Esophagus muscularis mucosa (tissue), 4 donors: ENCODE measurements at regions not wholly inside any gene's neighbourhood (a gene's known extent, or its start where the extent isn't known, plus 50 kb on each side); places are given as distances from the start of the nearest gene placed in this dataset.
"Not testable (repeated sequence)": the region's sequence is repeated elsewhere in the genome, so short reads cannot be mapped to it uniquely, and the experiment has no call there.

Experiments used
- DNase-seq: peaks from one replicate; pipeline ENCODE4 v3.0.0-alpha.2; 2017; ENCODE audit errors: extremely low spot score
- H3K27ac ChIP-seq, 4 donors: fragments of 200-600 bp; sonication (generic); replicated peaks in 1 of 4; 1 replicate in 3 of 4; 2 replicates in 1 of 4; pipeline ENCODE4 v1.5.1; 2016 to 2019; ENCODE audit warnings: mild to moderate bottlenecking in 1 of 4
- H3K27me3 ChIP-seq, 4 donors: fragments of 200-600 bp; sonication (generic); one replicate each; pipeline versions ENCODE4 v1.5.1 to v1.6.0; 2016 to 2019
- H3K36me3 ChIP-seq, 4 donors: fragments of 200-600 bp; sonication (generic); one replicate each; pipeline ENCODE4 v1.5.1; 2016 to 2019
- H3K4me1 ChIP-seq, 4 donors: fragments of 200-600 bp; sonication (generic); one replicate each; pipeline ENCODE4 v1.5.1; 2016 to 2019
- H3K4me3 ChIP-seq, 4 donors: fragments of 200-600 bp; sonication (generic); 1 replicate in 2 of 4; 2 replicates in 2 of 4; pipeline ENCODE4 v1.5.1; 2016 to 2019; ENCODE audit warnings: mild to moderate bottlenecking in 4 of 4, moderate library complexity in 1 of 4
- H3K9me3 ChIP-seq, 4 donors: fragments of 200-600 bp; sonication (generic); 1 replicate in 3 of 4; 2 replicates in 1 of 4; pipeline ENCODE4 v1.5.1; 2016 to 2019
- EP300 ChIP-seq: sonication (generic); formaldehyde crosslinking; IDR thresholded peaks from one replicate; pipeline ENCODE4 v1.6.1; 2017; ENCODE audit warnings: antibody characterized with exemption
- POLR2A ChIP-seq: fragments of 450-650 bp; IDR thresholded peaks from one replicate; pipeline ENCODE4 v1.6.1; 2017; ENCODE audit warnings: antibody characterized with exemption, moderate library complexity, mild to moderate bottlenecking, low read depth
- POLR2AphosphoS5 ChIP-seq, 2 donors: sonication (generic); formaldehyde crosslinking; IDR thresholded peaks; one replicate each; pipeline ENCODE4 v1.6.1; 2017; ENCODE audit warnings: antibody characterized with exemption in 2 of 2
- WGBS: methylation state at CpG from one replicate; pipeline ENCODE4 v1.1.5; 2018; 5-methylcytosine and 5-hydroxymethylcytosine counted together
- intact Hi-C: fragments of 100-400 bp; cut with DNase I; formaldehyde crosslinking; loops from one replicate; pipeline ENCODE4 v1.15.1; 2023
- TF ChIP-seq, protein P1 (sequence below), 3 experiments: fragments of 200-600 bp in 2 of 3; fragments of 450-650 bp in 1 of 3; sonication (generic) in 2 of 3; IDR thresholded peaks; one replicate each; pipeline ENCODE4 v1.5.1; 2017 to 2019; ENCODE audit warnings: antibody characterized with exemption in 3 of 3, mild to moderate bottlenecking in 2 of 3, moderate library complexity in 1 of 3

GRCh38 chr1:5727871-5728643, 264.2 kb downstream of the NPHP4 start:
- no peak for TF ChIP-seq POLR2A
- TF ChIP-seq, protein P1, sequence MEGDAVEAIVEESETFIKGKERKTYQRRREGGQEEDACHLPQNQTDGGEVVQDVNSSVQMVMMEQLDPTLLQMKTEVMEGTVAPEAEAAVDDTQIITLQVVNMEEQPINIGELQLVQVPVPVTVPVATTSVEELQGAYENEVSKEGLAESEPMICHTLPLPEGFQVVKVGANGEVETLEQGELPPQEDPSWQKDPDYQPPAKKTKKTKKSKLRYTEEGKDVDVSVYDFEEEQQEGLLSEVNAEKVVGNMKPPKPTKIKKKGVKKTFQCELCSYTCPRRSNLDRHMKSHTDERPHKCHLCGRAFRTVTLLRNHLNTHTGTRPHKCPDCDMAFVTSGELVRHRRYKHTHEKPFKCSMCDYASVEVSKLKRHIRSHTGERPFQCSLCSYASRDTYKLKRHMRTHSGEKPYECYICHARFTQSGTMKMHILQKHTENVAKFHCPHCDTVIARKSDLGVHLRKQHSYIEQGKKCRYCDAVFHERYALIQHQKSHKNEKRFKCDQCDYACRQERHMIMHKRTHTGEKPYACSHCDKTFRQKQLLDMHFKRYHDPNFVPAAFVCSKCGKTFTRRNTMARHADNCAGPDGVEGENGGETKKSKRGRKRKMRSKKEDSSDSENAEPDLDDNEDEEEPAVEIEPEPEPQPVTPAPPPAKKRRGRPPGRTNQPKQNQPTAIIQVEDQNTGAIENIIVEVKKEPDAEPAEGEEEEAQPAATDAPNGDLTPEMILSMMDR (IDR thresholded peaks at IDR 0.05), result no peak
- no peak for TF ChIP-seq POLR2AphosphoS5 (IDR thresholded peaks at IDR 0.05)
- no peak for TF ChIP-seq EP300
- Histone ChIP-seq H3K9me3 (no peaks in the 10 kb centered on the region), H3K27me3 (peaks cover 0 to 9% (median 0%) of the 10 kb centered on the region in 4 donors), H3K27ac (no peak overlapping the region), H3K4me3 (no peak overlapping the region), H3K4me1 (peaks cover 0 to 14% (median 12%) of the 10 kb centered on the region in 4 donors), H3K36me3 (no peaks in the 10 kb centered on the region)
- no peak for DNase-seq
- WGBS, result 85% methylated on average over 17 of the region's 17 CpGs
- intact Hi-C loops, result no loop called here

DNA sequence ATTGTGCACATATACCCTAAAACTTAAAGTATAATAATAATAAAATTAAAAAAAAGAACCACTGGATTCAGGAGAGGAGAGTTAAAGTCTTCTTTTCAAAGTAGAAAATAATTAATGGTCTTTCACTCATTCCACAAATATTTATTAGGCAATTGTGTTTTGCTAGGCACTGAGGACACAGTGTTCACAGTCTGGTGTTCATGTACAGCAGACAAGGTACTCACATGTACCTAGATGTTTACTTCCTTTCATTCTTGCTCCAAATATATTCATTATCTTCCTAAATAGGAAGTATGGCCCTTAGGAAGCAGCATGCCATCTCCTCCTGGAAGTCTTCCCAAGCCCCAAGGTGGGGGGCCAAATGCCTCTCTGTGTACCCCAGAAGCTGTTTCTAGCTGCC, 265.0 kb downstream of the NPHP4 start:
- DNase-seq, result no peak
- Histone ChIP-seq H3K27me3 (peaks cover 0 to 9% (median 0%) of the 10 kb centered on the region in 4 donors), H3K4me1 (peaks cover 0 to 14% (median 12%) of the 10 kb centered on the region in 4 donors), H3K4me3 (no peak overlapping the region), H3K36me3 (no peaks in the 10 kb centered on the region), H3K27ac (peak overlapping the region in 1 of 4 donors; percentile 5), H3K9me3 (no peaks in the 10 kb centered on the region)
- intact Hi-C loops, result no loop called here
- no peak for TF ChIP-seq POLR2AphosphoS5 (IDR thresholded peaks at IDR 0.05)
- TF ChIP-seq EP300, result no peak

GRCh38 chr1:5726586-5727184, 265.5 kb downstream of the NPHP4 start:
- intact Hi-C loops, H3K27ac ChIP-seq, H3K27me3 ChIP-seq, H3K9me3 ChIP-seq, H3K4me3 ChIP-seq, H3K36me3 ChIP-seq, DNase-seq: not testable (repeated sequence)
- WGBS, result 76% methylated on average over 10 of the region's 13 CpGs
- H3K4me1 ChIP-seq, result peaks cover 0 to 14% (median 12%) of the 10 kb centered on the region in 4 donors

DNA sequence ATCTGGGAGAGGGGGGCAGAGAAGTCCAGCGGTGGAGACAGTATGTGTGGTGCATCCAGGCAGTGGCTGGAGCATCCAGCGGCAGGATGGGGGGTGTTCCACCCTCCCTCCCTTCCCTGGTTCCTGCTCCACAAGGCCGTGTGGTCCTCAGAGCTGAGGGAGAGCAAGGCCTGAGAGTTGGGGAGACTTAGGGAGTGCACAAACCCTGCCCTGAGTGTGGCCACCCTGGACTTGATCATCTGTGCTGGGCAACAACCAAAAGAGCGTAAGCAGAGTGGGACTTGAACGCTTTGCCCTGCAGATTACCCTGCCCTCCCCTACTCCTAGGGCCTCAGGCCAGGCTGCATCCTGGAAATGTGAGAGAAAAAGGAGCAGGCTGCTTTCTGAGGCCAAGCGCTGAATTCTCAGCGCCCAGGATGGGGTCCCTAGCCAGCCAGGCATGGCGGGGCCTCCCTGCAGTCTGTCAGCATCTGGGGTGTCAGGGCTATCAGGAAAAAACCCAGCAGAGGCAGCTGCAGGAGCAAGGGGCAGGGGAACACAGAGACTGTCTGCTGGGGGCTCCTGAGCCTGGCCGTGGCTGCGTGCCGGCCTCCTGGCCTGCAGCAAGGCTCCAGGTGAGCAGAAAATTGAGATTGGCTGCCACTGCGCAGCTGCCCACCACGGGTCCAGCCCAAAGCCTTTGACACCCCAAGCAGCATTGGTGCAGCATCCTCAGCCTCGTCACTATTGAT, 266.2 kb downstream of the NPHP4 start:
- Histone ChIP-seq H3K9me3 (no peaks in the 10 kb centered on the region), H3K4me1 (peaks cover 0 to 17% (median 12%) of the 10 kb centered on the region in 4 donors), H3K36me3 (no peaks in the 10 kb centered on the region), H3K27me3 (peaks cover 0 to 9% (median 0%) of the 10 kb centered on the region in 4 donors), H3K27ac (no peak overlapping the region), H3K4me3 (no peak overlapping the region)
- WGBS, result 87% methylated on average over 12 of the region's 14 CpGs
- intact Hi-C loops, result no loop called here
- no peak for DNase-seq
- TF ChIP-seq POLR2AphosphoS5 (IDR thresholded peaks at IDR 0.05), result no peak

DNA sequence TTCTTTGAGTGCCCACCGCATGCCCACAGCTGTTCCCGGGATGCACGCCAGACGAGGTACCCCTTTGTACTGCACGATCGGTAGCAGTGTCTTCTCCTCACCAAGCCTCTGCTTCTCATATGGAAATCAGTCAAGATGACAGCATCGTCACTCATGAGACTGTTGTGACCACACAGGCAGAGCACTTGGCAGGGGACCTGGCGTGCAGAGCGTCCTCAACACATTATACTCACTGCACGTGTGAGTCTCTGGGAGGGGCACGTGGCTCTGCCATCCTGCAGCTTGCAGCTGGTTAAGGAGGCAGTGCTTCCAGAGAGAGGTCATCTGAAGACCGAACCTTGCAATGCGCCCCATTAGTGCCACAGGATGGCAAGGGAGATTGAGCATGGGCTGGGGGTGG, 266.8 kb downstream of the NPHP4 start:
- intact Hi-C loops, result no loop called here
- TF ChIP-seq POLR2AphosphoS5 (IDR thresholded peaks at IDR 0.05), result no peak
- TF ChIP-seq, protein P1 (IDR thresholded peaks at IDR 0.05), result no peak
- no peak for TF ChIP-seq EP300
- no peak for TF ChIP-seq POLR2A
- 84% methylated on average over 13 of the region's 13 CpGs for WGBS
- Histone ChIP-seq H3K27me3 (peaks cover 0 to 9% (median 0%) of the 10 kb centered on the region in 4 donors), H3K4me1 (peaks cover 0 to 23% (median 17%) of the 10 kb centered on the region in 4 donors), H3K4me3 (no peak overlapping the region), H3K27ac (no peak overlapping the region), H3K9me3 (no peaks in the 10 kb centered on the region), H3K36me3 (no peaks in the 10 kb centered on the region)
- no peak for DNase-seq

- Histone ChIP-seq H3K9me3 (no peaks in the 10 kb centered on the region), H3K4me1 (peaks cover 0 to 27% (median 23%) of the 10 kb centered on the region in 4 donors), H3K27ac (no peak overlapping the region), H3K4me3 (no peak overlapping the region), H3K36me3 (no peaks in the 10 kb centered on the region), H3K27me3 (peaks cover 0 to 9% (median 0%) of the 10 kb centered on the region in 4 donors)
- 81% methylated on average over 8 of the region's 9 CpGs for WGBS
- intact Hi-C loops, result no loop called here
- TF ChIP-seq, protein P1 (IDR thresholded peaks at IDR 0.05), result no peak
- no peak for TF ChIP-seq POLR2A
- TF ChIP-seq POLR2AphosphoS5 (IDR thresholded peaks at IDR 0.05), result no peak
- TF ChIP-seq EP300, result no peak
- no peak for DNase-seq
Observed at GRCh38 chr1:5724847-5725246, 267.4 kb downstream of the NPHP4 start.
